Naive thymus-derived CD4-positive, alpha-beta T cell (primary cell): ENCODE measurements at regions not wholly inside any gene's neighbourhood (a gene's known extent, or its start where the extent isn't known, plus 50 kb on each side); places are given as distances from the start of the nearest gene placed in this dataset.
"Not testable (repeated sequence)": the region's sequence is repeated elsewhere in the genome, so short reads cannot be mapped to it uniquely, and the experiment has no call there.

Experiments
- ATAC-seq: fragments of 150-1000 bp; cut with Tn5 transposase; 2 replicates; pipeline ENCODE4 v1.10.0; 2021; ENCODE audit warnings: mild to moderate bottlenecking, moderate library complexity
- CTCF ChIA-PET: fragments of 350-600 bp; sonication (Branson Sonifier 250); formaldehyde crosslinking; loops from one replicate; lab custom pipeline; 2021; ENCODE audit warnings: antibody characterized with exemption; lab: Charles Lee
- POLR2A ChIA-PET: fragments of 350-600 bp; sonication (Branson Sonifier 250); formaldehyde crosslinking; loops from one replicate; lab custom pipeline; 2021; ENCODE audit warnings: antibody characterized with exemption, inconsistent platforms; lab: Charles Lee
- DNase-seq, 9 donors: peaks; one replicate each; pipeline versions ENCODE4 v3.0.0 to v3.0.0-alpha.2; 2020 to 2022; ENCODE audit warnings: mixed read lengths in 1 of 9
- H3K27ac ChIP-seq: one replicate; pipeline ENCODE4 v1.7.0; 2013; ENCODE audit warnings: mild to moderate bottlenecking, low read depth, low read length, moderate library complexity
- H3K27me3 ChIP-seq, 2 donors: one replicate each; pipeline ENCODE4 v1.7.0; 2013; ENCODE audit warnings: low read length in 2 of 2, mild to moderate bottlenecking in 2 of 2, moderate library complexity in 2 of 2; ENCODE audit not compliant: control insufficient read depth in 2 of 2, insufficient read depth in 2 of 2
- H3K36me3 ChIP-seq, 3 experiments: 1 replicate in 2 of 3; 2 replicates in 1 of 3; pipeline ENCODE4 v1.7.0; 2013; ENCODE audit warnings: low read length in 3 of 3, mild to moderate bottlenecking in 3 of 3, moderate library complexity in 1 of 3; ENCODE audit not compliant: insufficient read depth in 3 of 3, control insufficient read depth in 2 of 3
- H3K4me1 ChIP-seq, 2 donors: one replicate each; pipeline ENCODE4 v1.7.0; 2013; ENCODE audit warnings: low read length in 2 of 2, mild to moderate bottlenecking in 2 of 2, moderate library complexity in 1 of 2; ENCODE audit not compliant: control insufficient read depth in 2 of 2, insufficient read depth in 2 of 2
- H3K4me3 ChIP-seq: 2 replicates; pipeline ENCODE4 v1.7.0; 2013; ENCODE audit warnings: mild to moderate bottlenecking, low read length
- H3K9me3 ChIP-seq, 3 experiments: 1 replicate in 2 of 3; 2 replicates in 1 of 3; pipeline ENCODE4 v1.7.0; 2013; ENCODE audit warnings: low read length in 3 of 3; ENCODE audit not compliant: control insufficient read depth in 2 of 3
- H3K27ac Mint-ChIP-seq, 9 donors: one replicate each; pipeline ENCODE4 v1.8.0; 2020 to 2022; ENCODE audit warnings: mixed read lengths in 9 of 9, mild to moderate bottlenecking in 8 of 9, moderate library complexity in 5 of 9, inconsistent platforms in 2 of 9
- H3K27me3 Mint-ChIP-seq, 5 donors: one replicate each; pipeline ENCODE4 v1.8.0; 2021 to 2022; ENCODE audit warnings: mixed read lengths in 5 of 5, mild to moderate bottlenecking in 1 of 5
- H3K36me3 Mint-ChIP-seq, 5 donors: one replicate each; pipeline ENCODE4 v1.8.0; 2020 to 2022; ENCODE audit warnings: mixed read lengths in 5 of 5, mild to moderate bottlenecking in 3 of 5, inconsistent platforms in 1 of 5
- H3K4me1 Mint-ChIP-seq, 7 donors: one replicate each; pipeline ENCODE4 v1.8.0; 2020 to 2022; ENCODE audit warnings: mixed read lengths in 7 of 7, mild to moderate bottlenecking in 3 of 7, inconsistent platforms in 1 of 7
- H3K4me3 Mint-ChIP-seq, 10 donors: one replicate each; pipeline ENCODE4 v1.8.0; 2020 to 2022; ENCODE audit warnings: mild to moderate bottlenecking in 10 of 10, mixed read lengths in 10 of 10, moderate library complexity in 6 of 10, inconsistent platforms in 2 of 10
- H3K9me3 Mint-ChIP-seq, 11 donors: one replicate each; pipeline ENCODE4 v1.8.0; 2020 to 2022; ENCODE audit warnings: mixed read lengths in 11 of 11, mild to moderate bottlenecking in 4 of 11, inconsistent platforms in 1 of 11, moderate library complexity in 1 of 11
- intact Hi-C, 2 donors: fragments of 100-400 bp; cut with micrococcal nuclease; formaldehyde crosslinking; loops; one replicate each; pipeline ENCODE4 v1.15.1; 2023

GRCh38 chr17:12229335-12229734 is 208.7 kb downstream of the MAP2K4 start:
- no peaks in the 10 kb centered on the region for H3K9me3 ChIP-seq
- Mint-ChIP-seq H3K27ac (no peak overlapping the region), H3K27me3 (peaks cover 0 to 22% (median 6%) of the 10 kb centered on the region in 5 donors), H3K9me3 (peaks cover 0 to 10% (median 2%) of the 10 kb centered on the region in 11 donors), H3K4me3 (no peak overlapping the region), H3K36me3 (no peaks in the 10 kb centered on the region), H3K4me1 (no peaks in the 10 kb centered on the region)
- no peak overlapping the region for H3K27ac ChIP-seq
- no peaks in the 10 kb centered on the region for H3K27me3 ChIP-seq
- H3K4me1 ChIP-seq = no peaks in the 10 kb centered on the region
- DNase-seq (no peak), ATAC-seq (no peak)
- no peaks in the 10 kb centered on the region for H3K36me3 ChIP-seq
- POLR2A ChIA-PET = no interaction called here
- CTCF ChIA-PET = no interaction called here
- H3K4me3 ChIP-seq = no peak overlapping the region
- intact Hi-C loops = no loop called here

GRCh38 chr17:12230481-12231354 is 210.0 kb downstream of the MAP2K4 start:
- H3K27ac Mint-ChIP-seq = no peak overlapping the region
- peaks cover 0 to 16% (median 3%) of the 10 kb centered on the region in 5 donors for H3K27me3 Mint-ChIP-seq
- Histone ChIP-seq H3K27me3 (no peaks in the 10 kb centered on the region), H3K4me1 (no peaks in the 10 kb centered on the region), H3K4me3 (no peak overlapping the region), H3K36me3 (no peaks in the 10 kb centered on the region), H3K9me3 (no peaks in the 10 kb centered on the region), H3K27ac (no peak overlapping the region)
- CTCF ChIA-PET = no interaction called here
- ATAC-seq (no peak), DNase-seq (no peak)
- intact Hi-C loops = no loop called here
- H3K4me3 Mint-ChIP-seq = no peak overlapping the region
- POLR2A ChIA-PET = no interaction called here
- H3K36me3 Mint-ChIP-seq = no peaks in the 10 kb centered on the region
- no peaks in the 10 kb centered on the region for H3K4me1 Mint-ChIP-seq
- H3K9me3 Mint-ChIP-seq = peaks cover 0 to 13% (median 0%) of the 10 kb centered on the region in 11 donors

- Mint-ChIP-seq H3K27me3 (peaks cover 0 to 16% (median 0%) of the 10 kb centered on the region in 5 donors), H3K4me3 (no peak overlapping the region), H3K4me1 (no peaks in the 10 kb centered on the region), H3K27ac (no peak overlapping the region), H3K36me3 (no peaks in the 10 kb centered on the region), H3K9me3 (peaks cover 0 to 11% (median 0%) of the 10 kb centered on the region in 11 donors)
- no peak overlapping the region for H3K27ac ChIP-seq
- no peak overlapping the region for H3K4me3 ChIP-seq
- intact Hi-C loops = no loop called here
- no peaks in the 10 kb centered on the region for H3K4me1 ChIP-seq
- no peaks in the 10 kb centered on the region for H3K9me3 ChIP-seq
- ATAC-seq (no peak), DNase-seq (no peak)
- ChIA-PET POLR2A (no interaction called here), CTCF (no interaction called here)
- H3K27me3 ChIP-seq = no peaks in the 10 kb centered on the region
- no peaks in the 10 kb centered on the region for H3K36me3 ChIP-seq
Measured at GRCh38 chr17:12231355-12231682, 210.6 kb downstream of the MAP2K4 start.

- ATAC-seq, H3K4me1 Mint-ChIP-seq, POLR2A ChIA-PET, H3K36me3 Mint-ChIP-seq, H3K27ac ChIP-seq, H3K27ac Mint-ChIP-seq, H3K27me3 Mint-ChIP-seq, H3K9me3 ChIP-seq, H3K9me3 Mint-ChIP-seq, intact Hi-C loops, H3K36me3 ChIP-seq, H3K4me3 Mint-ChIP-seq, H3K4me3 ChIP-seq, H3K27me3 ChIP-seq, H3K4me1 ChIP-seq, DNase-seq, CTCF ChIA-PET: not testable (repeated sequence)
Measured at GRCh38 chr17:12239021-12239420, 218.3 kb downstream of the MAP2K4 start.

GRCh38 chr17:12242345-12242954 is 221.8 kb downstream of the MAP2K4 start:
- Mint-ChIP-seq H3K4me1 (peaks cover 0 to 1% (median 0%) of the 10 kb centered on the region in 7 donors), H3K36me3 (no peaks in the 10 kb centered on the region), H3K4me3 (no peak overlapping the region), H3K9me3 (peaks cover 0 to 5% (median 0%) of the 10 kb centered on the region in 11 donors), H3K27ac (no peak overlapping the region), H3K27me3 (peaks cover 0 to 18% (median 0%) of the 10 kb centered on the region in 5 donors)
- ChIA-PET POLR2A (no interaction called here), CTCF (no interaction called here)
- Histone ChIP-seq H3K4me1 (no peaks in the 10 kb centered on the region), H3K4me3 (no peak overlapping the region), H3K9me3 (no peaks in the 10 kb centered on the region), H3K36me3 (no peaks in the 10 kb centered on the region), H3K27ac (no peak overlapping the region), H3K27me3 (no peaks in the 10 kb centered on the region)
- ATAC-seq (no peak), DNase-seq (no peak)
- intact Hi-C loops = no loop called here

- no peaks in the 10 kb centered on the region for H3K36me3 Mint-ChIP-seq
- no peaks in the 10 kb centered on the region for H3K36me3 ChIP-seq
- no peaks in the 10 kb centered on the region for H3K4me1 ChIP-seq
- ATAC-seq = no peak
- intact Hi-C loops = no loop called here
- H3K4me1 Mint-ChIP-seq = no peaks in the 10 kb centered on the region
- H3K27me3 Mint-ChIP-seq = peaks cover 0 to 43% (median 5%) of the 10 kb centered on the region in 5 donors
- no peak for DNase-seq
- H3K9me3 Mint-ChIP-seq = peaks cover 0 to 3% (median 0%) of the 10 kb centered on the region in 11 donors
- no peak overlapping the region for H3K4me3 ChIP-seq
- H3K27ac ChIP-seq = no peak overlapping the region
- no peak overlapping the region for H3K27ac Mint-ChIP-seq
- POLR2A ChIA-PET = no interaction called here
- no peaks in the 10 kb centered on the region for H3K27me3 ChIP-seq
- H3K9me3 ChIP-seq = no peaks in the 10 kb centered on the region
- CTCF ChIA-PET = no interaction called here
- H3K4me3 Mint-ChIP-seq = no peak overlapping the region
Measured at GRCh38 chr17:12247761-12248160, 227.1 kb downstream of the MAP2K4 start.

GRCh38 chr17:12250973-12251372 is 230.3 kb downstream of the MAP2K4 start:
- Mint-ChIP-seq H3K27ac (no peak overlapping the region), H3K9me3 (peaks cover 0 to 3% (median 0%) of the 10 kb centered on the region in 11 donors), H3K4me1 (no peaks in the 10 kb centered on the region), H3K27me3 (peaks cover 0 to 32% (median 10%) of the 10 kb centered on the region in 5 donors), H3K36me3 (no peaks in the 10 kb centered on the region), H3K4me3 (no peak overlapping the region)
- ChIA-PET CTCF (no interaction called here), POLR2A (no interaction called here)
- H3K4me3 ChIP-seq = no peak overlapping the region
- no peak for DNase-seq
- H3K27me3 ChIP-seq = peaks cover 0 to 4% of the 10 kb centered on the region in 2 donors
- intact Hi-C loops = no loop called here
- no peaks in the 10 kb centered on the region for H3K4me1 ChIP-seq
- no peak overlapping the region for H3K27ac ChIP-seq
- no peak for ATAC-seq
- no peaks in the 10 kb centered on the region for H3K36me3 ChIP-seq
- no peaks in the 10 kb centered on the region for H3K9me3 ChIP-seq
